ENCODE measurements at regions not wholly inside any gene's neighbourhood (a gene's known extent, or its start where the extent isn't known, plus 50 kb on each side); places are given as distances from the start of the nearest gene placed in this dataset.

- Histone ChIP-seq H3K9me3 (no peaks in the 10 kb centered on the region), H3K27ac (no peak overlapping the region), H3K4me3 (no peak overlapping the region), H3K4me1 (no peaks in the 10 kb centered on the region), H3K36me3 (no peaks in the 10 kb centered on the region), H3K27me3 (no peaks in the 10 kb centered on the region)
- intact Hi-C loops (cut with DNase I; ENCODE audit: low total_unique reads): no loop called here
- DNase-seq: no peak
- TF ChIP-seq CTCF (IDR thresholded peaks at IDR 0.05) (no peak), POLR2A (IDR thresholded peaks at IDR 0.05) (no peak)
These were observed 436.0 kb upstream of the CWC22 start for GRCh38 chr2:180442860-180443644.

- intact Hi-C loops (cut with DNase I; ENCODE audit: low total_unique reads): no loop called here
- no peak for TF ChIP-seq CTCF (IDR thresholded peaks at IDR 0.05)
- TF ChIP-seq POLR2A (IDR thresholded peaks at IDR 0.05): no peak
- Histone ChIP-seq H3K9me3 (no peaks in the 10 kb centered on the region), H3K4me3 (no peak overlapping the region), H3K36me3 (no peaks in the 10 kb centered on the region), H3K27ac (no peak overlapping the region), H3K4me1 (no peaks in the 10 kb centered on the region), H3K27me3 (no peaks in the 10 kb centered on the region)
- DNase-seq: no peak
These were observed 412.1 kb upstream of the CWC22 start for GRCh38 chr2:180419212-180419611.

GRCh38 chr2:180416627-180417026, 409.5 kb upstream of the CWC22 start:
- Histone ChIP-seq H3K27me3 (no peaks in the 10 kb centered on the region), H3K36me3 (no peaks in the 10 kb centered on the region), H3K9me3 (no peaks in the 10 kb centered on the region), H3K27ac (no peak overlapping the region), H3K4me1 (no peaks in the 10 kb centered on the region), H3K4me3 (no peak overlapping the region)
- no peak for DNase-seq
- TF ChIP-seq POLR2A (IDR thresholded peaks at IDR 0.05) (no peak), CTCF (IDR thresholded peaks at IDR 0.05) (no peak)
- intact Hi-C loops (cut with DNase I; ENCODE audit: low total_unique reads): no loop called here

GRCh38 chr2:180413336-180413735, 406.2 kb upstream of the CWC22 start:
- Histone ChIP-seq H3K27me3 (no peaks in the 10 kb centered on the region), H3K27ac (no peak overlapping the region), H3K9me3 (no peaks in the 10 kb centered on the region), H3K36me3 (no peaks in the 10 kb centered on the region), H3K4me1 (no peaks in the 10 kb centered on the region), H3K4me3 (no peak overlapping the region)
- DNase-seq: no peak
- TF ChIP-seq POLR2A (IDR thresholded peaks at IDR 0.05) (no peak), CTCF (IDR thresholded peaks at IDR 0.05) (no peak)
- intact Hi-C loops (cut with DNase I; ENCODE audit: low total_unique reads): no loop called here

- no peak for DNase-seq
- no peaks in the 10 kb centered on the region for H3K9me3 ChIP-seq
- no peak overlapping the region for H3K27ac ChIP-seq
- H3K4me3 ChIP-seq: no peak overlapping the region
- no peaks in the 10 kb centered on the region for H3K36me3 ChIP-seq
- no peaks in the 10 kb centered on the region for H3K27me3 ChIP-seq
- TF ChIP-seq CTCF (IDR thresholded peaks at IDR 0.05) (no peak), POLR2A (IDR thresholded peaks at IDR 0.05) (no peak)
- H3K4me1 ChIP-seq: no peaks in the 10 kb centered on the region
- intact Hi-C loops (cut with DNase I; ENCODE audit: low total_unique reads): no loop called here
These were observed 405.1 kb upstream of the CWC22 start for GRCh38 chr2:180412219-180412618.
